A549 (cell line): ENCODE measurements at regions not wholly inside any gene's neighbourhood (a gene's known extent, or its start where the extent isn't known, plus 50 kb on each side); places are given as distances from the start of the nearest gene placed in this dataset.

Experiments
- ATAC-seq, 2 experiments: fragments of 200-7000 bp in 1 of 2; fragments of >200 bp in 1 of 2; cut with Nextera tagmentation in 1 of 2; cut with Tn5 transposase in 1 of 2; 3 replicates each; pipeline versions ENCODE4 v1.8.0 to v1.9.1; 2018 to 2020; ENCODE audit warnings: mild to moderate bottlenecking in 1 of 2, moderate library complexity in 1 of 2
- CTCF ChIA-PET: fragments of 300-600 bp; sonication (Branson Sonifier 250); formaldehyde crosslinking; extraction: SDS; loops from one replicate; lab custom pipeline; 2021; ENCODE audit warnings: antibody characterized with exemption, inconsistent platforms; lab: Yijun Ruan, JAX
- POLR2A ChIA-PET: fragments of 350-600 bp; formaldehyde crosslinking; extraction: SDS; loops from one replicate; lab custom pipeline; 2021; ENCODE audit warnings: antibody characterized with exemption, inconsistent platforms; lab: Yijun Ruan, JAX
- DNase-seq, 2 experiments: peaks; one replicate each; pipeline versions ENCODE4 v3.0.0 to v3.0.0-alpha.2; 2011 to 2016; ENCODE audit warnings: low read depth in 1 of 2, low spot score in 1 of 2
- FAIRE-seq: peaks from 2 replicates; lab custom pipeline; 2011; peaks lifted over from hg19 to GRCh38; lab: Jason Lieb, UNC
- H3K27ac ChIP-seq, 2 experiments: fragments of >200 bp; sonication (Bioruptor Twin); formaldehyde crosslinking; 3 replicates each; pipeline ENCODE4 v1.5.1; 2016 to 2017
- H3K4me1 ChIP-seq: fragments of >200 bp; sonication (Bioruptor Twin); formaldehyde crosslinking; 3 replicates; pipeline ENCODE4 v1.6.1; 2016
- H3K4me2 ChIP-seq: fragments of >200 bp; sonication (Bioruptor Twin); formaldehyde crosslinking; 3 replicates; pipeline ENCODE4 v1.6.1; 2016
- H3K4me3 ChIP-seq: fragments of >200 bp; sonication (Bioruptor Twin); formaldehyde crosslinking; 3 replicates; pipeline ENCODE4 v1.5.1; 2016
- H3K9me3 ChIP-seq: fragments of >200 bp; sonication (Bioruptor Twin); formaldehyde crosslinking; 3 replicates; pipeline ENCODE4 v1.6.1; 2016
- CBX8 ChIP-seq: fragments of 200-600 bp; sonication (generic); IDR thresholded peaks from 2 replicates; pipeline ENCODE4 v1.6.1; 2016
- CEBPB ChIP-seq, 2 experiments: fragments of >200 bp in 1 of 2; sonication (Bioruptor Twin) in 1 of 2; formaldehyde crosslinking in 1 of 2; IDR thresholded peaks; 2 replicates each; pipeline ENCODE4 v1.6.1; 2012 to 2016
- CHD2 ChIP-seq: fragments of 150-350 bp; IDR thresholded peaks from 2 replicates; pipeline ENCODE4 v1.6.1; 2014; ENCODE audit warnings: low read length; ENCODE audit not compliant: partially characterized antibody
- EHF ChIP-seq: fragments of 250-450 bp; sonication (Bioruptor Pico); IDR thresholded peaks from 2 replicates; pipeline ENCODE4 v1.5.0; 2020; ENCODE audit warnings: mild to moderate bottlenecking
- EP300 ChIP-seq, 2 experiments: fragments of >200 bp; sonication (Bioruptor Twin); formaldehyde crosslinking; IDR thresholded peaks; 2 replicates in 1 of 2; 3 replicates in 1 of 2; pipeline ENCODE4 v1.6.1; 2016 to 2017
- ESRRA ChIP-seq: fragments of 150-350 bp; IDR thresholded peaks from 2 replicates; pipeline ENCODE4 v1.6.1; 2014; ENCODE audit warnings: mild to moderate bottlenecking, low read length, borderline replicate concordance
- FOSB ChIP-seq: fragments of 250-450 bp; sonication (Bioruptor Pico); IDR thresholded peaks from 2 replicates; pipeline ENCODE4 v1.5.0; 2020; ENCODE audit warnings: mild to moderate bottlenecking, moderate library complexity
- HEYL ChIP-seq: fragments of 250-450 bp; sonication (Bioruptor Pico); IDR thresholded peaks from 2 replicates; pipeline ENCODE4 v1.8.0; 2021; ENCODE audit warnings: mild to moderate bottlenecking, moderate library complexity
- HOXB5 ChIP-seq: fragments of 250-450 bp; sonication (Bioruptor Pico); IDR thresholded peaks from 2 replicates; pipeline ENCODE4 v1.5.0; 2020; ENCODE audit warnings: mild to moderate bottlenecking, moderate library complexity
- JUNB ChIP-seq: fragments of >200 bp; sonication (Bioruptor Twin); formaldehyde crosslinking; IDR thresholded peaks from 2 replicates; pipeline ENCODE4 v1.6.1; 2016
- RAD21 ChIP-seq, 2 experiments: fragments of >200 bp in 1 of 2; sonication (Bioruptor Twin) in 1 of 2; formaldehyde crosslinking in 1 of 2; IDR thresholded peaks in 1 of 2; conservative IDR thresholded peaks in 1 of 2; 2 replicates in 1 of 2; 3 replicates in 1 of 2; pipeline ENCODE4 v1.6.1; 2012 to 2018; ENCODE audit warnings: inconsistent platforms in 1 of 2
- RFX5 ChIP-seq: fragments of 450-650 bp; IDR thresholded peaks from 2 replicates; pipeline ENCODE4 v1.7.1; 2014; ENCODE audit warnings: antibody characterized with exemption, mild to moderate bottlenecking, moderate library complexity
- RNF2 ChIP-seq: fragments of 200-600 bp; sonication (generic); IDR thresholded peaks from 2 replicates; pipeline ENCODE4 v1.6.1; 2016; ENCODE audit warnings: low read depth, mild to moderate bottlenecking, antibody characterized with exemption, moderate library complexity, borderline replicate concordance
- SMC3 ChIP-seq: fragments of >200 bp; sonication (Bioruptor Twin); formaldehyde crosslinking; IDR thresholded peaks from 3 replicates; pipeline ENCODE4 v1.6.1; 2018; ENCODE audit warnings: inconsistent platforms
- TP53 ChIP-seq: fragments of 250-450 bp; sonication (Bioruptor Pico); IDR thresholded peaks from 2 replicates; pipeline ENCODE4 v1.5.0; 2021; ENCODE audit warnings: mild to moderate bottlenecking, moderate library complexity
- ZC3H11A ChIP-seq: fragments of 450-650 bp; IDR thresholded peaks from 2 replicates; pipeline ENCODE4 v1.6.1; 2014; ENCODE audit warnings: antibody characterized with exemption, mild to moderate bottlenecking
- ZFP36 ChIP-seq: fragments of 450-650 bp; IDR thresholded peaks from 2 replicates; pipeline ENCODE4 v1.6.1; 2014; ENCODE audit warnings: borderline replicate concordance; ENCODE audit not compliant: partially characterized antibody
- ZNF302 ChIP-seq: fragments of 250-450 bp; sonication (Bioruptor Pico); IDR thresholded peaks from 2 replicates; pipeline ENCODE4 v1.9.0; 2021; ENCODE audit warnings: inconsistent platforms, mild to moderate bottlenecking, moderate library complexity
- WGBS: methylation state at CpG from one replicate; pipeline ENCODE4 v1.1.6; 2017; ENCODE audit errors: missing lambda C conversion rate; 5-methylcytosine and 5-hydroxymethylcytosine counted together
- TF ChIP-seq, protein P1 (sequence below): fragments of >200 bp; sonication (Bioruptor Twin); formaldehyde crosslinking; IDR thresholded peaks from 3 replicates; pipeline ENCODE4 v1.5.1; 2016
- TF ChIP-seq, protein P2 (sequence below): fragments of >200 bp; sonication (Bioruptor Twin); formaldehyde crosslinking; IDR thresholded peaks from 2 replicates; pipeline ENCODE4 v1.6.1; 2016
- TF ChIP-seq, protein P3 (sequence below): IDR thresholded peaks from 2 replicates; pipeline ENCODE4 v1.6.1; 2012
- TF ChIP-seq, protein P4 (sequence below): IDR thresholded peaks from 2 replicates; pipeline ENCODE4 v1.6.1; 2012; ENCODE audit warnings: low read depth, borderline replicate concordance
- TF ChIP-seq, protein P5 (sequence below): IDR thresholded peaks from 2 replicates; pipeline ENCODE4 v1.6.1; 2012

DNA sequence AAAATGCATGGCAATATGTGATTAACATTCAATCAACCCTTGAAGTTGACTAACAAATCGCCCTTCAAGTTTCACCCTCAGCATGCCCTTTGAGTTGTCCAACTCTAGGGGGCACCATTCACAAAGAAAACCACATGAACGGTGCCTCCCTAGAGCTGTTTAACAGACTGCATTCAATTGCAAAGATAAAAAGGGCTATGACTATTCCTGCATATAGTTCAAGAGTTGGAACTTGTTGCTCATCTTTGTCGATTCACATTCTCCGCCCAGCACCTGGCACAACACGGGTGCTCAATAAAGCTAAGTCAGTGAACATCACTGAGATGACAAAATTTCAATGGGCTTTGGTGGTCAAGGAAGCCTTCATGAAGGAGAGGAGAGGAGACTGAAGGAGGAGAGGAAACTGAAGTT, 69.6 kb upstream of the SLC30A5 start:
- 32% methylated on average over 5 of the region's 5 CpGs for WGBS
- no peaks in the 10 kb centered on the region for H3K9me3 ChIP-seq
- peak; percentile 73 to 77 for TF ChIP-seq RAD21 (conservative IDR thresholded peaks at IDR 0.05 in 1 of 2, IDR thresholded peaks at IDR 0.05 in 1 of 2)
- no peak for TF ChIP-seq CEBPB (IDR thresholded peaks at IDR 0.05)
- no peak for TF ChIP-seq ZFP36
- TF ChIP-seq, protein P1, sequence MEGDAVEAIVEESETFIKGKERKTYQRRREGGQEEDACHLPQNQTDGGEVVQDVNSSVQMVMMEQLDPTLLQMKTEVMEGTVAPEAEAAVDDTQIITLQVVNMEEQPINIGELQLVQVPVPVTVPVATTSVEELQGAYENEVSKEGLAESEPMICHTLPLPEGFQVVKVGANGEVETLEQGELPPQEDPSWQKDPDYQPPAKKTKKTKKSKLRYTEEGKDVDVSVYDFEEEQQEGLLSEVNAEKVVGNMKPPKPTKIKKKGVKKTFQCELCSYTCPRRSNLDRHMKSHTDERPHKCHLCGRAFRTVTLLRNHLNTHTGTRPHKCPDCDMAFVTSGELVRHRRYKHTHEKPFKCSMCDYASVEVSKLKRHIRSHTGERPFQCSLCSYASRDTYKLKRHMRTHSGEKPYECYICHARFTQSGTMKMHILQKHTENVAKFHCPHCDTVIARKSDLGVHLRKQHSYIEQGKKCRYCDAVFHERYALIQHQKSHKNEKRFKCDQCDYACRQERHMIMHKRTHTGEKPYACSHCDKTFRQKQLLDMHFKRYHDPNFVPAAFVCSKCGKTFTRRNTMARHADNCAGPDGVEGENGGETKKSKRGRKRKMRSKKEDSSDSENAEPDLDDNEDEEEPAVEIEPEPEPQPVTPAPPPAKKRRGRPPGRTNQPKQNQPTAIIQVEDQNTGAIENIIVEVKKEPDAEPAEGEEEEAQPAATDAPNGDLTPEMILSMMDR, result peak; percentile 67
- TF ChIP-seq SMC3, result peak; percentile 29; the same call in 2 of the 3 replicates
- TF ChIP-seq, all 56 proteins: peak for 3
- FAIRE-seq (peak; percentile 94), DNase-seq (peak; percentile 39 to 69), ATAC-seq (peak; percentile 62 to 88; a peak in 5 of 6 replicates)
- H3K27ac ChIP-seq, result no peak overlapping the region
- no peak overlapping the region for H3K4me2 ChIP-seq
- no peak overlapping the region for H3K4me3 ChIP-seq
- ChIA-PET CTCF (interaction anchor here (0.6 to 3.2 kb wide), 10 partner anchors 12 to 725 kb away, joined by 3 to 26 read pairs (median 4); no protein-coding TSS in a partner anchor), POLR2A (no interaction called here)
- no peaks in the 10 kb centered on the region for H3K4me1 ChIP-seq

DNA sequence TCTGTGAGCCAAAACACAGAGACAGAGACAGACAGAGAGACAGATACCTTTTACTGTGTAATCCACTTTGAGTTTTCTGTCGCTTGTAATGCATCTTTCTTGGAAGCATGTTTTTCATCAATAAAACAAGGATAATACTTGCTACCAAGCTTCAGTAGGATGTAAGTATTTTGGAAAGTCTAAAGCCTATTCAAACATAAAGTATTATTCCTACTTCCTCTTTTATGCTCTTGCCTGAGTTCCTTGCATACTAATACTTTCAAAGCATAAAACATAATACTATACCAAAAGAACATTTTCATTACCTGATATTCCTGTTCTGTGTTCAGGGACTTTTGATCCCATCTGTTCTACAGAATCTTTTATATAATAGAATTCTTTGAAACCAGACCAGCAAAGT, 64.5 kb upstream of the SLC30A5 start:
- H3K4me3 ChIP-seq, result no peak overlapping the region
- ATAC-seq, result no peak
- FAIRE-seq, result peak; percentile 46
- CTCF ChIA-PET, result interaction anchor here (1.8 kb wide), 1 partner anchor 14 kb away, joined by 6 read pairs; no protein-coding TSS in a partner anchor
- no peak overlapping the region for H3K27ac ChIP-seq
- no peaks in the 10 kb centered on the region for H3K9me3 ChIP-seq
- H3K4me2 ChIP-seq, result no peak overlapping the region
- H3K4me1 ChIP-seq, result peaks cover 3% of the 10 kb centered on the region; the same call in 1 of the 3 replicates
- WGBS, result 82% methylated on average over 1 of the region's 1 CpG
- POLR2A ChIA-PET, result no interaction called here
- TF ChIP-seq JUNB (no peak), ESRRA (no peak), HOXB5 (CRISPR knock-in tag) (no peak), FOSB (CRISPR knock-in tag) (no peak), EP300 (IDR thresholded peaks at IDR 0.05) (no peak), HEYL (no peak), EHF (CRISPR knock-in tag) (no peak), ZC3H11A (no peak), TP53 (no peak), CHD2 (no peak), RNF2 (no peak), RFX5 (no peak), ZNF302 (CRISPR knock-in tag) (no peak), CBX8 (no peak)
- TF ChIP-seq, protein P2, sequence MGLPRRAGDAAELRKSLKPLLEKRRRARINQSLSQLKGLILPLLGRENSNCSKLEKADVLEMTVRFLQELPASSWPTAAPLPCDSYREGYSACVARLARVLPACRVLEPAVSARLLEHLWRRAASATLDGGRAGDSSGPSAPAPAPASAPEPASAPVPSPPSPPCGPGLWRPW, result no peak
- TF ChIP-seq, protein P3, sequence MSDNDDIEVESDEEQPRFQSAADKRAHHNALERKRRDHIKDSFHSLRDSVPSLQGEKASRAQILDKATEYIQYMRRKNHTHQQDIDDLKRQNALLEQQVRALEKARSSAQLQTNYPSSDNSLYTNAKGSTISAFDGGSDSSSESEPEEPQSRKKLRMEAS, result no peak
- TF ChIP-seq, protein P4, sequence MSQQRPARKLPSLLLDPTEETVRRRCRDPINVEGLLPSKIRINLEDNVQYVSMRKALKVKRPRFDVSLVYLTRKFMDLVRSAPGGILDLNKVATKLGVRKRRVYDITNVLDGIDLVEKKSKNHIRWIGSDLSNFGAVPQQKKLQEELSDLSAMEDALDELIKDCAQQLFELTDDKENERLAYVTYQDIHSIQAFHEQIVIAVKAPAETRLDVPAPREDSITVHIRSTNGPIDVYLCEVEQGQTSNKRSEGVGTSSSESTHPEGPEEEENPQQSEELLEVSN, result no peak
- TF ChIP-seq, protein P5, sequence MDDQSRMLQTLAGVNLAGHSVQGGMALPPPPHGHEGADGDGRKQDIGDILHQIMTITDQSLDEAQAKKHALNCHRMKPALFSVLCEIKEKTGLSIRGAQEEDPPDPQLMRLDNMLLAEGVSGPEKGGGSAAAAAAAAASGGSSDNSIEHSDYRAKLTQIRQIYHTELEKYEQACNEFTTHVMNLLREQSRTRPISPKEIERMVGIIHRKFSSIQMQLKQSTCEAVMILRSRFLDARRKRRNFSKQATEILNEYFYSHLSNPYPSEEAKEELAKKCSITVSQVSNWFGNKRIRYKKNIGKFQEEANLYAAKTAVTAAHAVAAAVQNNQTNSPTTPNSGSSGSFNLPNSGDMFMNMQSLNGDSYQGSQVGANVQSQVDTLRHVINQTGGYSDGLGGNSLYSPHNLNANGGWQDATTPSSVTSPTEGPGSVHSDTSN, result no peak
- no peak for DNase-seq
